CD4-positive, alpha-beta T cell treated with Interferon gamma for 1 hour (primary cell): ENCODE measurements at regions not wholly inside any gene's neighbourhood (a gene's known extent, or its start where the extent isn't known, plus 50 kb on each side); places are given as distances from the start of the nearest gene placed in this dataset.

ENCODE experiments used
- DNase-seq: peaks from one replicate; pipeline ENCODE4 v3.0.0-alpha.2; 2020

DNA sequence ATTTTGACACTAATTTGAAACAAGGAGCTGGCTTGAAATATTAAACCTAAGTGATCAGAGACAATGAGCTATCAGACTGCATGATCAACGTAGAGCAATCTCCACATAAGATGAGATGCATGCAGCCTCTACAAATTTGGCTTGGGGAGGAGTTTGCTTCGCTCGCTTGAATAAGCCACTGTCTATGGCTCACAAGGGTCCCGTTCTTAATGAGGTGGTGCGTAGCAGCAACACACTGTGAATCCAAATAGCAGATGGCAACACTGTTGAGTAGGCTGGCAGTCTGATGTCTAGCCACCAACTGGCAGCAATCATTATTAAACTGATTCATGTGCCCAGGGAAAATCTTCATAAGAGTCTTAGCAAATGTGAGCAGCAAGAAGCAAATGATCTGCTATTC lies 125.4 kb upstream of the CCDC54 start:
- no peak for DNase-seq

DNA sequence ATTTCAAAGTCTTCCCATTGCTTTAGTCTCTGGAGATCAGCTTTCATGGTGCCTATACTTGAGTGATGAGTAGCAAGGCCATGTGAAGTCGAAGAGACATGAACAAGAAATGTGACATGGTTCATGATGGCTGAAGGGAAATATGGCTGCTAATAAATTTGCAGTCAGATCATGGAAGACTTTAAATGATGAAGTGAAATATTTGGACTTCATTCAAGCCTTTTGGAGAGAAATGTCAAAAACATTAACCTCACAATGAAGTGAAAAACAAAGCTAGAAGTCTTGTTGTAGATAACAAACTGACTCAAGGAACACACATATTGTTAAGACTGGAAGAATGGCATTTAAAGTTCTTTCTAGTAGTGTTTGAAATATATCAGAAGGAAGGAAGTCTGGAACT lies 120.3 kb upstream of the CCDC54 start:
- DNase-seq: no peak

DNA sequence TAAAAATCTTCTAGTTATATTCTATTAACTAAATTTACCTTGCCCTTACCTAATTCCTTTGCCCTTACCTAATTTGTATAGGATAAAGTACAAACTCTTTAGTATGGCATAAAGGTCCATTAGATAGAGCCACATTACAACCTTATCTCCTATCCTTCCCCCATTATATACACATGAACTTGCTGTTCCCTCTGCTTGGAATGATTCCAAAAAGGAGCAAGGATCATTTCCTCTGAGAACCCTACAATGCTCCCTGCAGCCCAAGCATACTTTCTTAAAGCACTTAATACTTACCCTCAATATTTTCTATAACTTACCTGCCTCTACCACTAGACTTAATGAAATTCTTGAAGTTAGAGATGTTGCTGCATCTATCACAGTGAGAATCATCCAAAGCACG lies 118.9 kb upstream of the CCDC54 start:
- no peak for DNase-seq

DNA sequence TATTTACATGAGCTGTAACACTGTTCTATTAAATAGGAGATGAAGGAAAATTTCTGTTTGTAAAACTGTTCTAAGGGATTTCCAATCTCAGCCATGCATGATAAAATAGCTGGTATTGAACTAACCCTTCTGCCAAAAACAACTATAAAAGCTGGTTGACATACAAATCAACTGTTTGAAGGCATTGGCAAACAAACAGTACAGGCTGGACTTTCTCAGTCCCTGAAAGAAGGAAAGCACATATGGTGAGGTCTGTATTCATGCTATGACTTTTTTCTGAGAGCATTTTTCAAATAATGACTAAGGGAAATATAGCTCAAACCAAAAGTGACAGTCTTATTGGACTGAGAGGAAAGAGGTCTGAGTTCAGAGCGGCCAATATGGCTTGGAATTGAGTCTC lies 117.0 kb upstream of the CCDC54 start:
- DNase-seq: no peak

DNA sequence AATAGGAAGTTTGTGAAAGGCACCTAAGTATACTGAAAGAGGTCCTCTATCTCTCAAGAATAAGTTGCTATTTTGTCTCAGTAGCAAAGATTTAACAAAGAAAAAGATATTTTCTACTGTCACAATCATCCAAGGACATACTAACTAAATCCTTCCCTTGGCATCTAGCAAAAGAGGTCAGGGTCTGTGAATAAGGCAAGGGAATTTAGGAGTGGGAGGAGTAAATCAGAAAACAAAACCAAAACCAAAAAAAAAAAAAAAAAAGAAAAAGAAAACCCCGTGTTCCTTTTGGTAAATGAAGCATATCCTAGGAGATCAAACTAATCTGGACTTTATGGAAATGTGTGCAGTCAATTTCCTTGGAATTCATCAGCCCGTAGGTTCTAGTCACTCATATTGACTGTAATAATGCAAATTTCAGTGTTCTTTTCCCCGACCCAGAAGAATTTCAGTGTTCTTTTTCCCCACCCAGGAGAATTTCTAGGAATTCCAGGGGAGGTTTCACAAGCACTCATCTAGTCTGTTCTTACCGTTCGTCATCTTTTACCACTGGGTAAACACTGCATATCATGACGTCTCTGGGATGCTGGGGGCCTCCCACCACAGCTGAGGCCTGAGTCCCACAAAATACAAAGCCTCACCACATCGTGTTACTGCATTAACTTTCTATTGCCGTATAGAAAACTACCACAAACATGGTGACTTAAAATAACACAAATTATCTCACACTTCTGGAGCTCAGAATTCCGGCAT lies 113.8 kb upstream of the CCDC54 start:
- DNase-seq: no peak

DNA sequence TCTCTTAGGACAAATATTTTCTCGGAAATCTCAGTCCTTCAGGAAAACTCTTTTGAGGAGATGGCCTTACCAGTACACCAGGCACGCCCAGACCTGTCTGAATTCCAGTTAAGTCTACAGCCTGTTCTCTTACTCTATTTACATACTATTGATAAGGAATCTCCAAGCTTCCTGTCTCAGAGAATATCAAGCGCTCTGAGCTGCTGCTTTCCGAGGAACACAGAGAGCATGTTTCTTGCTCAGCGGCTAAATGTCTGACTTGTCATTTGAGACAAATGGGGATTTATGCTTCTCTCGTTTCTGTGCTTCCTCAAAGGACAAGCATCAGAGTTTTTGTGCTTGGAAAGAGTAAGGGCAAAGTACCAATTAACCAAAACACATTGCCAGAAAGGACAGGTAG lies 112.4 kb upstream of the CCDC54 start:
- DNase-seq: no peak

DNA sequence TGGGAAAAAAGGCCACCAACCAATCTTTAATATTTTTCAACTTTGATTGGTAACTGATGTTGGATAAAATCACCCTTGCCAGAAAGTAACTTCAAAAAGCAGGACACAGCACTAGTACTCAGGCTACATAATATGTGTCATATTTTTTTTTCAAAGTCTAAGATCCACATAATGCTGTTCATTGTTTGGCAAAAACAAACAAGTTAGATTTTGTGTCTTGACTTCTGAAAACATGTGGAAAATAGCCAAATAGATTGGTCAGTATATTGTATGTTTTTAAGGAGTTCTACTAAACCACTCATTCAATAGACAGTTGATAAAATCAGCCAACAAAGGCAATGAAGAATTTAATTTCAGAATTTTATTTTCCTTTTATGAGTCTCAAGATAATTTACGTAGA lies 111.7 kb upstream of the CCDC54 start:
- DNase-seq: no peak

DNA sequence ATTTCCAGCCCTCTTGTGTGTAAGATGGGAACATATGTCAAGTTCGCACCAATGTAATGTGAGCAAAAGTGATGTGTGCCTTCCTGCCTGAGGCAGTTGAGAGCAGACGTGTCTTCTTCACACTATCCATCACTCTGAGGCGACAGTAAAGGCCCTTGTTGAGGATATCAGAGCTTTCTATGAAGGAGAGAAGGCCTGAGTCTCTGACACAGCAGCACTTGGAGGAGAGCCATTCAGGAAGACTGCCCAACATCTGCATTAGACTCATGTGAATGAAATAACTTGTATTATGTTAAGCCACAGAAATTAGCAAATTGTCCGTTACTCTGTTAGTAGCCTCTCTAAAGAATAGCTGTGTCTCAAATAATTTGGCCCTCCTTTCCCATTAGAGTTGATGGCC lies 108.8 kb upstream of the CCDC54 start:
- DNase-seq: no peak

DNA sequence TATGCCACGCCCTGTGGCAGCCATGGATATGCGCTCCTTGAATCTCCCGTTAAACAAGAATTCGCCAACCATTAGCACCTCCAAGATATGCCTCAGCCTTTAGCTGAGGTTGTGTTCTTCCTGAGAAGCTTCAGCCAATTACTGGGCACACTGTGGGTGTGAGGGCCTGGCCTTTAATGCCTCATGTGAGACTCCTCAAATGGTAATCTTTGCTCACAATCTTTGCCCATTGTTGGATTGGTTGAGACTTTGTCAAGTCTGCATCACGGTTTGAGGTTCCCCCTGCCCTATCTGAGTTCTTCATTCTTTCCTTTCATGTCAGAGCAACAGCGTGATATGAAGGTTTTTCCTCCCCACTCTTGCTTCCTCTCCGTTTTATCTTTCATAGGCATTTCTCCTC lies 108.1 kb upstream of the CCDC54 start:
- no peak for DNase-seq

DNA sequence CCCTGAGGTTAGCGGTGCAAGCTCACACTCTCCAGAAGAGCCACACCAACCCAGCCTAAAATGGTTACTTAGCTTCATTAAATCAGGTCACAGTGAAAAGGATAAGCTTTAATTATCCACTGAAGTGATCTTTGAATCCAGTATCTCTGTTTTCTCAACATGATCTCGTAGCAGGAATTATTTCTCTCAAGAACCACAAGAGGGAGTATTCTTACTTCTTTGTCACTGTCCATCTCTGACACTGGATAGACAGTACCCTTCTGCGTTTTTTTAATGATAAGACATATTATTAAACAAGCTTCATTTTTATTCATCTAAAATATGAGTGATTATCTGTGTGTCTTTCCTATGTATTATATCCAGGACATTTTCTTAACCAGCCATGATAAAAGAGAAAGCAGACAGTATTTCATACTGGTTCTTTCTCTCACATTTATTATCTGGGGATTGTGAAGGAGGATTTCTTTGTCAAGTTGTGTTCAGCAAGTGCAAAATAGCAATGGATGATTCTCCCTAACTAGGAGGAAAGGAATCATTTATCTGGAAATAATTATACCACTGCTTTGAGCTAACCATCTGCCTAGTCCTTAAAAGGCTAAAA lies 105.4 kb upstream of the CCDC54 start:
- no peak for DNase-seq

DNA sequence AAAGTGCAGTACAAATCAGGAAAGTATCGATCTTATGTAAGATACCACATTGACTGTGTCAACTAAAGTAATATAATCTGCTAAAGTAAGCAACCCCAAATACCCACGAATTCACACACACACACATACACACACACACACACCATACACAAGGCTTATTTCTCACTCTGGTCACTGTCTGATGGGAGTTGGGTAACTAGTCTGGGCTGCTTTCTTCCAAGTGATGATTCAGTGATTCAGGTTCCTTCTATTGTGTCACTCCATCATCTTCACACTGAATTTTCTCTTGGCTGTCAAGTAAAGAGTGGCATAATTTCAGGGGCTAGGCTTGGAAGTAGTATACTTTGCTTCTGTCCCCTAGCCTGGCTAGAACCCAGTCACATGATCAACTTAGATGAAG lies 104.8 kb upstream of the CCDC54 start:
- DNase-seq: no peak

DNA sequence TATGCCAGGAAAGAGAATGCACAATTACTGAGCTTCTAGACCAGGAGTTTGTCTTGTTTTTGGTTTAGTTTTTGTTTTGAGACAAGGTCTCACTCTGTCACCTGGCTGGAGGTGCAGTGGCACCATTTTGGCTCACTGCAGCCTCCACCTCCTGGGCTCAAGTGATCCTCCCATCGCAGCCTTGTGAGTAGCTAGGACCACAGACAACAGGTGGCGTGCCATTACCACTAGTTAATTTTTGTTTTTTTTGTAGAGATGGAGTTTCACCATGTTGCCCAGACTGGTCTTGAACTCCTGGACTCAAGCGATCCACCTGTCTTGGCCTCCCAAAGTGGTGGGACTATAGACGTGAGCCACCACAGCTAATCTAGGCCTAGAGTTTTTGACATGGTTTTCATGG lies 104.4 kb upstream of the CCDC54 start:
- DNase-seq: no peak

DNA sequence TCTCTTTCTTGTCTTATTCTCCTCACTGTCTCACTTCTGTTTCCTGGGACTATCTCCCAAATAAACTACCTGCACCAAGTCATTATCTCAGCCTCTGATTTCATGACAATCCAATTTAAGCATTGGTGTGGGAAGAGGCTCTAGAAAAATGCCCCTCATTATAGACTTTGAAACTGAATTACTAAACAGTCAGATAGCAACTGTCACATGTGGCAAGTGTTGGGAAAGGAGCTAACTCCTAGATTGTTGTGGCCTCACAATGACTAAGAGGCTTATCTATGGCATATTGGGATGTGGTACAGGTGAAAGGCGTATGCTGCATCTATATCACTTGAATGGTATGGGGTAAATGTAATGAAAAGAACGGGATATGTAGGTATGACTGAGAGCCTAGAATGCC lies 103.5 kb upstream of the CCDC54 start:
- DNase-seq: no peak

DNA sequence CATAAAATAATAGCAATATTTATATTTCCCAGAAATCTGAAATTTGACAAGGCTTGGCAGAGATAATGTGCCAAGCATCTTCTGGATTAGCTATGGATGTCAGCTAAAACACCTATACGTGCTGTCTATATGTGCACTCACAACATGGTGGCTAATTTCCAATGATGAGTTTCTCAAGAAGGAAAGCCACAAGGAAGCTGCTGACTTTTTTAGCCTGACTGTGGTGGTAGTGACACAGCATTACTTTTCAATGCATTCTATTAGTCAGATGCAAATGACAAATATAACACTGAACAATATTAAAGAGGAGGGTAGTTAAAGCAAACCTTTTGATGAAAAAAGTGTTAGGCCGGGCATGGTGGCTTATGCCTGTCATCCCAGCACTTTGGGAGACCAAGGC lies 101.7 kb upstream of the CCDC54 start:
- no peak for DNase-seq

DNA sequence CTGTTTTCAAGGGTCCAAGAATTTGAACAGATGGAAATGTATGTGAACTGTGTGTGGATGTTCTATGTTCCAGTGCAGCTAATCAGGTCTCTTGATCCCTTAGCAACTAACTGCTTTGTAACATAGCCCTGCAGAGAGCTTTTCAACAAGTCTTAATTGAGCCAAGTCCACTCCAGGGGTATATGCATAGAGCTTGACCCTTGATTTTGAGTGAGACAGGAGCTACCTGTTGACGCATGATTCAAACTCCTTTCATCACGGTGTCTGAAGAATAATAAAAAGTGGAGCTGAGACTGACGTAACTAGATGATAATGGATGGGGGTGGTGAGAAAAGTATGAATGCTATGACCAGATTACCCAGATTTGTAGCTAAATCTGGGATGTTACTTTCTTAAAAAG lies 93.3 kb upstream of the CCDC54 start:
- no peak for DNase-seq

DNA sequence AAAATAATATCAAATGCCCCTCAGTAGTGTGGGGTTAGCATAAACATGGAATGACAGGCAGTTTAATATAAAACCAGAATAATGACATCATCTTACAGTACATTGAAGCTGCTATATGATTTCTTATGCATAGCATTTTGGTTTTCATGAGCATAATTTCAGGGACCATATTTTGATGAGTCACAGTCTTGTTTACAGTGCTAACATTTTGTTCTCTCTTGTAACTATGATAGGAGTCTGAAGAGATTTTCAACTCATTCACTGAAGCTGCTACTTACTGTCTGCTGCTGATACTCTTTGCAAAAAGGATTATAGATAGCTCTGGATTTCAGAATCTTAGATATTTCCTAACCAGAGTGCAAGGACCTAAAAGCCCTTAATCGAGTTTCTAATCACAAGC lies 92.6 kb upstream of the CCDC54 start:
- DNase-seq: no peak

DNA sequence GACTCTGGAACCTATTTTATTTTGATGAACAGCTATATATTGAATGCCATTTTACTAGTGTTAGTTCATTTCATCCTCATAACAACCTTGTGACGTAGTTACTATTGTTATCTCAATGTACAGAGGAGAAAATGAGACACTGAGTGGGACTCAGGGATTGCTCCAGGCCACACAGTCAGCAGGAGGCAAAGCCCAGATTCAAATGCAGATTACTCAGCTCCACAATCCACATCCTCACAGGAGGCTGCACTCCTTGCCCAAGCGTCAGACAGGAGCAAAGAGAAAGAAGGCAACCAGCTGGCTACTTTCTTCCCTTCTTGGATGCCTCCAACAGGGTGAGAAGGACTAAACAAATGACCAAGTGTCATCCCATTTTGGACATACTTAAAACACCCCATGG lies 92.0 kb upstream of the CCDC54 start:
- no peak for DNase-seq

DNA sequence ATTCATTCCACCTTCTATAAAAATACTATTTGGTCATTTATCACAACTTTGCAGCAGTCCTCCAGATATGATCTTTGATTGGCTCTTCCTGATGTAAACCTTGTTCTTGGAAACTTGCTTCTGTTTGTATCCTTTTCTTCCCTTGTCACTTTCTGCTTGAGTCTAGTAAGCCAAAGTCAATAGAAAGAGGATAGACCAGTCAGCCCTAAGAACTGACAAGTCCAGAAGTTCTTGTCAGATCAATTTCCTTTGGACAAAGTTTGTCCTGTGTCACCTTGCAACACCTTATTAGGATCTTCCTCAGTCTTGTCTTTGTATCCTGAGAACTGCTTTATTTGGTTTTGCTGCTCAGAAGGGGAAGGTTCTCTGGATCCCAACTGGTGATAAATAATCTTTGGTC lies 87.9 kb upstream of the CCDC54 start:
- no peak for DNase-seq

DNA sequence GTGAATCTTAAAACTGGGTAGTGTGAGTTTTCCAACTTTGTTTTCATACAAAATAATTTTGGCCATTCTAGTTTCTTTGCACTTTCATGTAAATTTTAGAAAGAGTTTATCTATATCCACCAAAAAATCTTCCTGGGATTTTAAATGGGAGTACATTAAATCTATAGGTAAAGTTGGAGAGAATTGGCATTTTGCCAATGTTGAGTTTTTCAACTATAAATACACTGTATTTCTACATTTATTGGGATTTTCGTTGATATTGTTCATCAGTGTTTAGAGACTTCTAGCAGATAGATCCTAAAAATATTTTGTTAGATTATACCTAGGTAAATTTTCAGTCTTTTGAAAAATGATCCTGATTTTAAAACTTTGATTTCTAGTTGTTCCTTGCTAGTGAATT lies 83.1 kb upstream of the CCDC54 start:
- DNase-seq: no peak

DNA sequence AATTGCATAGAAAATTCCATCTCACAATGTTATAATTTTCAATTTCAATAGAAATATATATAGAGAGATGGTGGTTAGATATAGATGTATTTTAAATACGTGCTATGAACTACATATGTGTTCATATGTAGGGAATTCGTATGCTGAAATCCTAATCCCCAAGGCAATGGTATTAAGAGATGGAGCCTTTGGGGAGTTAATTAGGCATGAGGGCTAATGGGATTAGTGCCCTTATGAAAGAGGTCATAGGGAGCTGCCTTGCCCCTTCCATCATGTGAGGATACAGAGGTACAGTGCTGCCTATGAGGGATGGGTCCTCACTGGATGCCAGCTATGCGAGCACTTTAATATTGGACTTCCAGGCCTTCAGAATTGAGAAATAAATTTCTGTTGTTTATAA lies 79.6 kb upstream of the CCDC54 start:
- DNase-seq: no peak

DNA sequence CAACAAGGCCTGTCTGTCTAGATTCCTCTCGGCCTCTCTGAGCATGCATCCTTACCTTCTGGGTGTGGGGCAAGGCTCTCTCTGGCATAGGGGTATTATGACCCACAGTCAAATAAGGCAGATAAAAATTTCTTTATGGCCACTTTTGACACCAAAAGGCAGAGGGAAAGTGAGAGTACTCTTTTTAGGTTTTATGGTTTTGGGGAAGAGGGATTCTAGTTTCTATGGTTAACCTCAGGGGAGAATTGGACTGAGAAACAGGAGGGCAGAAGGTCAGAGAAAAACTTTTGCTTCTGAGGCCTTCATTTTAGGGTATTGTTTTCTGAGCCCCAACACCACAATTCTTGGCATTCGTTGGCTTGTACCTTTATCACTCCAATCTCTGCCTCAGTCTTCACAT lies 70.0 kb upstream of the CCDC54 start:
- no peak for DNase-seq

DNA sequence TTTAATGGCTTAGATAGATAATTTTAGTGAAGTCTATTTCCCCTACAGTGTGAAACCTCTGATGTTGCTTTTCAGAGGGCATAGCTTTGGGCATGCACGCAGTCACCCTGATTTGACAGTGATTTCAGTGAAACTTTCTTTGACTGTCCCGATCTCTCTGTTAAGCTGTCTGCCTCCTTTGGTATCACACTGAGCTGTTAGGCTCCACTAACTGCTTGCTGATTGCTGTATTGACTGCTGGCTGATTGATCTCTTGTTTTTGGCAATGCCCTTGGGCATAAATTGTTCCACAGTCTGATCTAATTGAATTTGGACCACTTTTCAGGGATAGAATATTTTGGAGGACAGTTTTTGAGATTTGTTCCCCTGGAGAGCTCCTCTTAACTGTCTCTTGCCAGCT lies 68.5 kb upstream of the CCDC54 start:
- no peak for DNase-seq

DNA sequence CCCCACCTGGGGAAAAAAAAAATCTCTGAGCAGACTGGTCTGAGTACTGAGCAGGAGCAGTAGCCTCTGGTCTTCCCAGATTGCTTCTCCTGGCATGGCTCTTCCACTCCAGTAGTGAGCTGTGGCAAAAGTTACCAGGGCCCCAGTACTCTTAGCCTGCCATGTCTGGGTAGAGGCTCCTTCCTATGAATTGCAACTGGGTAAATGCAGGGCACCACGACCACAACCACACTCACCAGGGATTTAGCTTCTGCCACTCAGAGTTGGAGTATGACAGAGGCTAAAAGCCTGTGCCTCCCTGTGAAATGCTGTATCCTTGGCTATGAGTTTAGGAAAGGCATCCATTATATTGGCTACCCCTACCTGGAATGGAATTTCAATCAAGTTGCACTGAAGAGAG lies 67.9 kb upstream of the CCDC54 start:
- DNase-seq: no peak

DNA sequence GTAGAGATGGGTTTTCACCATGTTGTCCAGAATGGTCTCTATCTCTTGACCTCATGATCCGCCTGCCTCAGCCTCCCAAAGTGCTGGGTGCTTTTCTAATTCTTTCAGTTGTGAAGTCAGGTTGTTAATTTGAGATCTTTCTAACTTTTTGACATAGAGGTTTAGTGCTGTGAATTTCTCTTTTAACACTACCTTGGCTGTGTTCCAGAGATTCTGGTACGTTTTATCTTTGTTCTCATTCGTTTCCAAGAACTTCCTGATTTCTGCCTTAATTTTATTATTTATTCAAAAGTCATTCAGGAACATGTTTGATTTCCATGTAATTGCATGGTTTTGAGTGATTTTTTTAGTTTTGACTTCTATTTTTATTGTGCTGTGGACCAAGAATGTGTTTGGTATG lies 63.5 kb upstream of the CCDC54 start:
- DNase-seq: no peak

DNA sequence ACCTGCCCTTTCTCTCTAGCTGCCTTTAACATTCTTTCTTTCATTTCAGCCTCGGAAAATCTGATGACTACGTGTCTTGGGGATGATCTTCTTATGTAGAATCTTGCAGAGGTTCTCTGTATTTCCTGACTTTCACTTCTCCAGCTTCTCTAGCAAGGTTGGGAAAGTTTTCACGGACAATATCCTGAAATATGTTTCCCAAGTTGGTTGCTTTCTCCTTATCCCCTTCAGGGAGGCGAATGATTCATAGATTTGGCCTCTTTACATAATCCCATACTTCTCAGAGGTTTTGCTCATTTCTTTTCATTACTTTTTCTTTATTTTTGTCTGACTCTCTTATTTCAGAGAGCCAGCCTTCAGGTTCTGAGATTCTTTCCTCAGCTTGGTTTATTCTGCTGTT lies 62.1 kb upstream of the CCDC54 start:
- no peak for DNase-seq
